ENCODE measurements at regions not wholly inside any gene's neighbourhood (a gene's known extent, or its start where the extent isn't known, plus 50 kb on each side); places are given as distances from the start of the nearest gene placed in this dataset.

DNA sequence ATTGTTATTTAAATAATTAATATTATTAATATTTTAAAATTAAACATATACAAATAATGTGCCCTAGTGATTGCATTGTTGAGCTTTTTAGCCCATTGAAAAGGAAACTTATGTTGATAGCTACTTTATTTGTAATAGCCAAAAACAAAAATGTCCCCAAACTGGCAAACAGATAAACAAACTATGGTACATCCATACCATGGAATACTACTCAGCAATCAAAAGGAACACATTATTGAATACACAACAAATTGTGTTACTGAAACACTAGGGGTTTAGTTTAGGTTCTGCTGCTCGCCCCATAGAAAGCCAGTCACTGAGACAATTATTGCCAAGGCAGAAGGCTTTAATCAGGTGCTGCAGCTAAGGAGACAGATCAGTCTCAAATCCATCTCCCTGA, 239.7 kb upstream of the KITLG start:
- TF ChIP-seq, protein P1, sequence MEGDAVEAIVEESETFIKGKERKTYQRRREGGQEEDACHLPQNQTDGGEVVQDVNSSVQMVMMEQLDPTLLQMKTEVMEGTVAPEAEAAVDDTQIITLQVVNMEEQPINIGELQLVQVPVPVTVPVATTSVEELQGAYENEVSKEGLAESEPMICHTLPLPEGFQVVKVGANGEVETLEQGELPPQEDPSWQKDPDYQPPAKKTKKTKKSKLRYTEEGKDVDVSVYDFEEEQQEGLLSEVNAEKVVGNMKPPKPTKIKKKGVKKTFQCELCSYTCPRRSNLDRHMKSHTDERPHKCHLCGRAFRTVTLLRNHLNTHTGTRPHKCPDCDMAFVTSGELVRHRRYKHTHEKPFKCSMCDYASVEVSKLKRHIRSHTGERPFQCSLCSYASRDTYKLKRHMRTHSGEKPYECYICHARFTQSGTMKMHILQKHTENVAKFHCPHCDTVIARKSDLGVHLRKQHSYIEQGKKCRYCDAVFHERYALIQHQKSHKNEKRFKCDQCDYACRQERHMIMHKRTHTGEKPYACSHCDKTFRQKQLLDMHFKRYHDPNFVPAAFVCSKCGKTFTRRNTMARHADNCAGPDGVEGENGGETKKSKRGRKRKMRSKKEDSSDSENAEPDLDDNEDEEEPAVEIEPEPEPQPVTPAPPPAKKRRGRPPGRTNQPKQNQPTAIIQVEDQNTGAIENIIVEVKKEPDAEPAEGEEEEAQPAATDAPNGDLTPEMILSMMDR (IDR thresholded peaks at IDR 0.05) = no peak
- TF ChIP-seq POLR2A (IDR thresholded peaks at IDR 0.05) = no peak

Measured in heart left ventricle (tissue), 13 donors.